HEK293 (cell line): ENCODE measurements at regions not wholly inside any gene's neighbourhood (a gene's known extent, or its start where the extent isn't known, plus 50 kb on each side); places are given as distances from the start of the nearest gene placed in this dataset.

Experiments
- CTCF ChIP-seq: fragments of 450-650 bp; formaldehyde crosslinking; IDR thresholded peaks from 2 replicates; pipeline ENCODE4 v1.5.1; 2016; ENCODE audit warnings: missing biosample characterization, missing genetic modification characterization
- HOXD13 ChIP-seq: sonication (generic); formaldehyde crosslinking; IDR thresholded peaks from 2 replicates; pipeline ENCODE4 v1.8.0; 2022; ENCODE audit warnings: missing genetic modification reagents, borderline replicate concordance
- REST ChIP-seq: fragments of 450-650 bp; formaldehyde crosslinking; IDR thresholded peaks from 2 replicates; pipeline ENCODE4 v1.5.1; 2016; ENCODE audit warnings: missing biosample characterization, missing genetic modification characterization
- ZBTB26 ChIP-seq: fragments of 450-650 bp; formaldehyde crosslinking; optimal IDR thresholded peaks from 2 replicates; pipeline ENCODE3; 2016; ENCODE audit warnings: missing biosample characterization, mild to moderate bottlenecking, missing genetic modification characterization
- ZBTB48 ChIP-seq: fragments of 450-650 bp; formaldehyde crosslinking; IDR thresholded peaks from 2 replicates; pipeline ENCODE4 v1.5.1; 2016; ENCODE audit warnings: missing biosample characterization, missing genetic modification characterization
- ZNF354C ChIP-seq: fragments of 450-650 bp; formaldehyde crosslinking; IDR thresholded peaks from 2 replicates; pipeline ENCODE4 v1.5.1; 2016; ENCODE audit warnings: missing biosample characterization, missing genetic modification characterization, low read depth, borderline replicate concordance
- ZNF391 ChIP-seq: fragments of 450-650 bp; formaldehyde crosslinking; IDR thresholded peaks from 2 replicates; pipeline ENCODE4 v1.5.1; 2016; ENCODE audit warnings: low read depth, missing biosample characterization, missing genetic modification characterization, borderline replicate concordance
- ZNF561 ChIP-seq: fragments of 450-650 bp; IDR thresholded peaks from 2 replicates; pipeline ENCODE4 v1.5.1; 2018; ENCODE audit warnings: missing biosample characterization, missing genetic modification characterization, borderline replicate concordance
- ZNF629 ChIP-seq: fragments of 450-650 bp; formaldehyde crosslinking; IDR thresholded peaks from 2 replicates; pipeline ENCODE4 v1.5.1; 2017; ENCODE audit warnings: missing biosample characterization, missing genetic modification characterization
- ZNF707 ChIP-seq: fragments of 450-650 bp; formaldehyde crosslinking; IDR thresholded peaks from 2 replicates; pipeline ENCODE4 v1.5.1; 2016; ENCODE audit warnings: missing biosample characterization, missing genetic modification characterization
- ZNF777 ChIP-seq: fragments of 450-650 bp; formaldehyde crosslinking; IDR thresholded peaks from 2 replicates; pipeline ENCODE4 v1.5.1; 2017; ENCODE audit warnings: missing biosample characterization, missing genetic modification characterization, borderline replicate concordance
- ZSCAN23 ChIP-seq: fragments of 450-650 bp; formaldehyde crosslinking; IDR thresholded peaks from 2 replicates; pipeline ENCODE4 v1.5.1; 2016; ENCODE audit warnings: missing biosample characterization, missing genetic modification characterization

- no peak for TF ChIP-seq REST (tag by site-specific recombination)
- no peak for TF ChIP-seq ZNF354C
- TF ChIP-seq ZBTB48 (tag by site-specific recombination): no peak
- TF ChIP-seq CTCF (tag by site-specific recombination): no peak
- no peak for TF ChIP-seq ZSCAN23 (tag by site-specific recombination)
- no peak for TF ChIP-seq ZNF777
- no peak for TF ChIP-seq ZBTB26 (tag by site-specific recombination)
- no peak for TF ChIP-seq ZNF629 (tag by site-specific recombination)
- TF ChIP-seq ZNF391 (tag by site-specific recombination): no peak
- TF ChIP-seq ZNF707: no peak
- TF ChIP-seq HOXD13 (CRISPR knock-in tag): no peak
- no peak for TF ChIP-seq ZNF561 (tag by site-specific recombination)
Measured at GRCh38 chr6:16995511-16996250, 106.2 kb upstream of the STMND1 start.
